ENCODE measurements at regions not wholly inside any gene's neighbourhood (a gene's known extent, or its start where the extent isn't known, plus 50 kb on each side); places are given as distances from the start of the nearest gene placed in this dataset.

DNA sequence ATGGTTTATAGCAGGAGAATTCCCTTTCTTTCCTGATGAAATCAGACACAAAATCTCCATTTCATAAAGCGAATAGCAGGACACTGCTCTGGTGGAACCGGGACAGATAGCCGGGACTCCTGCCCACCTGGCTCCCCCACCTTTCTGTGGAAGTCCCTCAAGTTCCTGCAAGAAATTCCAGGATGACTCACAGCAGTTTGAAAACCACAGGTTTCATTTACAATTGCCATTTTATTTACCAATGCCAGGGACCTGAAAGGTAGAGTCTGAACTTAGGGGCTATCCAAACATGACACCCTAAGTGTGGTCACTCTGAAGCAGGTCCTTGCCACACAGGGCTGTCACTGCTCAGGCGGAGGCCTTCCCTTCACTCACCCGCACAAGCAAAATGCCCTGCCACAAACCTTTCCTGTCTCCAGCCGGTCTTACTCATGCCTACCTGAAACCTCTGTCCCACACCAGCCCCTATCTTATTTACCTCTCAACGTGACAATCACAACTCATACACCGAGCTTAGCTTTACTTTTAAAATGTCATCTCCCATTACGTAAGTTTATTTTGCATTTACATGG is 63.3 kb upstream of the TAF1L start:
- no peaks in the 10 kb centered on the region for H3K36me3 ChIP-seq (ENCODE audit: insufficient read depth, low read length)
- no peak overlapping the region for H2AFZ ChIP-seq (ENCODE audit: low read length, unreplicated experiment)
- H3K27ac ChIP-seq (ENCODE audit: low read depth, low read length) = no peak overlapping the region
- peaks cover 6% of the 10 kb centered on the region; the same call in 1 of the 2 replicates for H3K27me3 ChIP-seq (ENCODE audit: insufficient read depth, low read length)
- no peaks in the 10 kb centered on the region for H3K79me2 ChIP-seq (ENCODE audit: control insufficient read depth, insufficient read depth, low read length, unreplicated experiment)
- H3K4me1 ChIP-seq (ENCODE audit: control insufficient read depth, insufficient read depth, low read length, unreplicated experiment) = no peaks in the 10 kb centered on the region
- no peak overlapping the region for H3K4me3 ChIP-seq (ENCODE audit: low read depth, low read length)

DNA sequence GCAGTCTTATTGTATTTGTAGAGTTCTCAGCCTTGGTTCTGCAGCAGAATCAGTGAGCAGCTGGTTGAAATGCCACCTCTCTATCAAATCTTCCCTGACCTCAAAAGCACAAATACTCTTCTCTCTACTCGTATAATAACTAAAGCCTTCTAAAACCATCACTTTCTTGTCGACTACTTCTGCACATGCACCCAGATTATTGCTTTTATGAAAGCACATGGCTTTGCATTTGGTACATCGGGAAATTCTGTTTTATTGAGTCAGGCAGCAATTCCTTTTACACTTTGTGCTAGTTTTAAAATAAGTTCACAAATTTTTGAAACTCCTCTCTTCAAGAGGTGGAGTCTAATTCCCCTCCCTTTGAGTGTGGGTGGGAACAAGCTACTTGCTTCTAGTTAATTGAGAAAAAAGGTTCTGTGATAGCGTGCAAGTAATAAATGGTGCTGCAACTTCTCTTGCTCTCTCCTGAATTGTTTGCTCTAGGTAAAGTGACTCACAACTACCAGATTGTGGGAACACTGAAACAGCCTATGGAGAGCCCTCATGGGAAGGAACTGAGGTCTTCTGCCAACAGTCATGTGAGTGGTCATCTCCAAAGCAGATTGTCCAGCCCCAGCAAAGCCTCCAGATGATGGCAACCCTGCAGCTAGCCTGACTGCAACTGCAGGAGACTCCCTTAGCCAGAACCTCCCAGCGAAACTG is 66.0 kb upstream of the TAF1L start:
- no peaks in the 10 kb centered on the region for H3K79me2 ChIP-seq (ENCODE audit: control insufficient read depth, insufficient read depth, low read length, unreplicated experiment)
- H3K27ac ChIP-seq (ENCODE audit: low read depth, low read length) = no peak overlapping the region
- H3K27me3 ChIP-seq (ENCODE audit: insufficient read depth, low read length) = peaks cover 6% of the 10 kb centered on the region; the same call in 1 of the 2 replicates
- H2AFZ ChIP-seq (ENCODE audit: low read length, unreplicated experiment) = no peak overlapping the region
- no peaks in the 10 kb centered on the region for H3K36me3 ChIP-seq (ENCODE audit: insufficient read depth, low read length)
- no peak overlapping the region for H3K4me3 ChIP-seq (ENCODE audit: low read depth, low read length)
- peaks cover 8% of the 10 kb centered on the region for H3K4me1 ChIP-seq (ENCODE audit: control insufficient read depth, insufficient read depth, low read length, unreplicated experiment)

DNA sequence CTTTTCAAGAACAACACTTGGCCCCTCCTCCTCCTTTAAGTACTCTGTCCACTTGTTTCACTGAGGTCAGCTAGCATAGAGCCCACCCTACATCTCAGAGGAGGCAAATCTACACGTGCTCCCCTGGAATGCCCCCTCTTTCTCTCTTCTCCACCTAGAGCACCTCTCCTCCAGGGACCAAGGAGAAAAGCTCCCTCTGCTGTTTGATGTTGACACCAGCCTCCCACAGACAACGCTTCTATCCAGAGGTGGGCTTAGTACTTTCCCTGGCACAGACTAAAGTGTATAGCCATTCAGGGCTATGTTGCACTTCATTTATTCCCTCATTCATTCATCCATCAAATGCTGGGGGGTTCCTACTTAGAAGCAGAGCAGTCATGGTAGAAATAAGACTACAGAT is 68.2 kb upstream of the TAF1L start:
- Histone ChIP-seq H3K4me3 (ENCODE audit: low read depth, low read length) (no peak overlapping the region), H3K4me1 (ENCODE audit: control insufficient read depth, insufficient read depth, low read length, unreplicated experiment) (peaks cover 8% of the 10 kb centered on the region), H2AFZ (ENCODE audit: low read length, unreplicated experiment) (no peak overlapping the region), H3K79me2 (ENCODE audit: control insufficient read depth, insufficient read depth, low read length, unreplicated experiment) (no peaks in the 10 kb centered on the region), H3K27ac (ENCODE audit: low read depth, low read length) (no peak overlapping the region), H3K36me3 (ENCODE audit: insufficient read depth, low read length) (no peaks in the 10 kb centered on the region), H3K27me3 (ENCODE audit: insufficient read depth, low read length) (no peaks in the 10 kb centered on the region; the same call in 1 of the 2 replicates)

DNA sequence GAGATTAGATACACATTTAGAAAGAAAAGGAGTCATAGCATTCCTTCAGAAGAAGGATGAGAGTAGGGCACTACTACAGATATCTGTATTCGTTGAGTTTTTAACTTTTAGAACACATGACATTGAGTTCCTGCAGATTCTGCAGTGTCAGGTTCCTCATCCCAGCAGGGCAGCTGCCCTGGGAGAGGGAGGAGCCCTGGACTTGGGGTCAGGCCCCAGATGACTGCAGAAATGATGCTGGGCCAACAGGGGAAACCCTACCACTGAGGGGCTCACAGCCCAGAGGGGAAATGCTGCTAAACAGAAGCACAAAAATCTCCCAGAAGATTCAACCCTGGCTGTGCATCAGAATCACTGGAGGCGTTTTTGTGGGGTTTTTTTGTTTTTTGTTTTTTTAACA is 68.9 kb upstream of the TAF1L start:
- no peaks in the 10 kb centered on the region for H3K36me3 ChIP-seq (ENCODE audit: insufficient read depth, low read length)
- H2AFZ ChIP-seq (ENCODE audit: low read length, unreplicated experiment) = no peak overlapping the region
- H3K27me3 ChIP-seq (ENCODE audit: insufficient read depth, low read length) = no peaks in the 10 kb centered on the region; the same call in 1 of the 2 replicates
- no peak overlapping the region for H3K4me3 ChIP-seq (ENCODE audit: low read depth, low read length)
- H3K79me2 ChIP-seq (ENCODE audit: control insufficient read depth, insufficient read depth, low read length, unreplicated experiment) = no peaks in the 10 kb centered on the region
- H3K4me1 ChIP-seq (ENCODE audit: control insufficient read depth, insufficient read depth, low read length, unreplicated experiment) = peaks cover 8% of the 10 kb centered on the region
- peak overlapping the region; percentile 52; the same call in 1 of the 2 replicates for H3K27ac ChIP-seq (ENCODE audit: low read depth, low read length)

DNA sequence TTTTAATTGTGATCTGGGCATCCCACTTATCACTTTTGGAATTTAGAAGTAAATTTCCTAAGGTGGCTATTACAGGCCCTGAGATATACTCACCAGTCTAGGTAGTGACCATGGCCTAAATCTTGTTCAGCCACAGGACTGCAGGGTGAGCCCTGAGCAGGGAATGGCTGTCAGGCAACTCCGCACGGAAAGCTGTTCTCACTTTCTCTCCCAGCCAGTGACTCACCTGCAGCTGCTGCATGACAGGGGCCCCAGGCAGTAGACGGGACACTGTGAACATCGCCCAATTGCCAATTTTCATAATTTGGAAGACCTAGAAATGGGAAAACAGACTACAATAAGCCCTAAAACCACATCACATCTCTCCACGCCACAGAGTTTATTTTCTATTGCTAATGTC is 69.6 kb upstream of the TAF1L start:
- peaks cover 8% of the 10 kb centered on the region for H3K4me1 ChIP-seq (ENCODE audit: control insufficient read depth, insufficient read depth, low read length, unreplicated experiment)
- no peak overlapping the region for H2AFZ ChIP-seq (ENCODE audit: low read length, unreplicated experiment)
- no peak overlapping the region for H3K4me3 ChIP-seq (ENCODE audit: low read depth, low read length)
- peak overlapping the region; percentile 52 for H3K27ac ChIP-seq (ENCODE audit: low read depth, low read length)
- H3K79me2 ChIP-seq (ENCODE audit: control insufficient read depth, insufficient read depth, low read length, unreplicated experiment) = no peaks in the 10 kb centered on the region
- H3K27me3 ChIP-seq (ENCODE audit: insufficient read depth, low read length) = no peaks in the 10 kb centered on the region
- no peaks in the 10 kb centered on the region for H3K36me3 ChIP-seq (ENCODE audit: insufficient read depth, low read length)

DNA sequence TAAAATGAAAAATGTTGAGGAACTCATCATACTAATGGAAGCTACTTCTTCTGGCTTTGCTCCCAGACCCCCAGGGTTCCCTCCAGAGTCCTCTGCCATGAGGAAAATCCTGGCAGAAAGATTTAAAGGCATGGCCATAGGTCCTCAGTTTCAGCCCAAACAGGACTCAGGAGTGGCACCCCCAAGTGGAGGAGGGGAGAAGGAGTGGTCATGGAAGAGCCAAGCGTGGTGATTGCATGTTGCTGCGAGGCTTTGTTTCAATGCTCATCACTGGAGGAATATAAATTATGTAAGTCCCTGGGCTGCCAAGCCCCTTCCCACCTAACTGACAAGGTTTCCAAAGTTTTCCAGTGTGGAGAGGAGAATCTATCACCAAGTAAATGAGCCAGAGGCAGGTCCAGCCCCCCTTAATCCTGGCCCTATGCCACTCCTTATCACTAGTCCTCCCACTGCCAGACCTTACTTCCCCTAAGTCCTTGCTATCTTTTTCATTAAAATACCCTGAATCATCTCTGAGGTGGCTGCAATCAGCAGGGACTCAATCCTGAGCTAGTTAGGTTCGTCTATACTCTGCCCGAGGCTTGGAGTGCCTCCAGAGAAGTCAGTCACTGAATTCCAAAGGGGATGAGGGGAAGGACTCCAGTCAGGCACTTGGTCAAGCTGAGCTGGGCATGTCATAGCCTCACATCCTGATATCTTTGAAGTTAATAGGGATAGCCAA is 70.7 kb upstream of the TAF1L start:
- peak overlapping the region; percentile 52 for H3K27ac ChIP-seq (ENCODE audit: low read depth, low read length)
- peaks cover 8% of the 10 kb centered on the region for H3K4me1 ChIP-seq (ENCODE audit: control insufficient read depth, insufficient read depth, low read length, unreplicated experiment)
- no peaks in the 10 kb centered on the region for H3K79me2 ChIP-seq (ENCODE audit: control insufficient read depth, insufficient read depth, low read length, unreplicated experiment)
- H3K4me3 ChIP-seq (ENCODE audit: low read depth, low read length) = no peak overlapping the region
- H3K36me3 ChIP-seq (ENCODE audit: insufficient read depth, low read length) = no peaks in the 10 kb centered on the region
- no peak overlapping the region for H2AFZ ChIP-seq (ENCODE audit: low read length, unreplicated experiment)
- H3K27me3 ChIP-seq (ENCODE audit: insufficient read depth, low read length) = no peaks in the 10 kb centered on the region

DNA sequence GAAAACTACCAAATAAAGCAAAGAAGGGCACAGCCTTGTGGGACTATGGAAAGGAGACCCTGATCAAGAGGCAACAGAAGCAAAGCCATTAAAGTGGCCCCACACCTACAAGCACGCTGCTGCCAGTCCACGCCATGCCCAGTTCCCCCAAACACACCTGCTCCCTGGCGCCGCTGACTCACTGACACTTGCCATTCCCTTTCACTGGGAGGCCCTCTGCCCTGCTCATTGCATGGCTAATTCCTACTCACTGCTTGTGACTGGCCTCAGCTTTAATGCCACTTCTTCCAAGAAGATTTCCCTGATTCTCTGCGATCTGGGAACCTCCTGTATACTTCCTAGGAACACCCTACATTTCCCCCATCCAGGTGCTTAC is 71.2 kb upstream of the TAF1L start:
- H3K36me3 ChIP-seq (ENCODE audit: insufficient read depth, low read length) = no peaks in the 10 kb centered on the region
- no peaks in the 10 kb centered on the region for H3K27me3 ChIP-seq (ENCODE audit: insufficient read depth, low read length)
- no peaks in the 10 kb centered on the region for H3K79me2 ChIP-seq (ENCODE audit: control insufficient read depth, insufficient read depth, low read length, unreplicated experiment)
- peak overlapping the region; percentile 52 for H3K27ac ChIP-seq (ENCODE audit: low read depth, low read length)
- H2AFZ ChIP-seq (ENCODE audit: low read length, unreplicated experiment) = no peak overlapping the region
- H3K4me1 ChIP-seq (ENCODE audit: control insufficient read depth, insufficient read depth, low read length, unreplicated experiment) = peaks cover 8% of the 10 kb centered on the region
- no peak overlapping the region for H3K4me3 ChIP-seq (ENCODE audit: low read depth, low read length)

DNA sequence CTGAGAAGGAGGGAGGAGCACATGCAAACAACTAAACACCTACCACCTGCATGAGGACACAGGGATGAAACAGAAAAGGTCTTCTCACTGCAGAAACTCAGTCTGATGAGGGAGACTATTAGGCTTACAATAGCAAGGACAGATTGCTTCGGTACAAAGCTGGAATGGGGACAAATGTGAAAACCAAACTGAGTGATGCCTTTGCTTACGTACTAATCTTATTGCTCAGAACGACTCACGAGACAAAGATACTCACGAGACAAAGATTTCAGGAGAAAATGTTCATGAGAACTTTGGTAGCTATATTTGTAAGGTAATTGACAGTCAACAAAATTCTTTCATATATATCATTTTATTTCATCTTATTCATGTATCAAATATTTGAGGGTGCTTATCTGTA is 71.9 kb upstream of the TAF1L start:
- Histone ChIP-seq H3K4me3 (ENCODE audit: low read depth, low read length) (no peak overlapping the region), H2AFZ (ENCODE audit: low read length, unreplicated experiment) (no peak overlapping the region), H3K36me3 (ENCODE audit: insufficient read depth, low read length) (no peaks in the 10 kb centered on the region), H3K27me3 (ENCODE audit: insufficient read depth, low read length) (no peaks in the 10 kb centered on the region), H3K4me1 (ENCODE audit: control insufficient read depth, insufficient read depth, low read length, unreplicated experiment) (peaks cover 8% of the 10 kb centered on the region), H3K27ac (ENCODE audit: low read depth, low read length) (peak overlapping the region; percentile 52; the same call in 1 of the 2 replicates), H3K79me2 (ENCODE audit: control insufficient read depth, insufficient read depth, low read length, unreplicated experiment) (no peaks in the 10 kb centered on the region)

DNA sequence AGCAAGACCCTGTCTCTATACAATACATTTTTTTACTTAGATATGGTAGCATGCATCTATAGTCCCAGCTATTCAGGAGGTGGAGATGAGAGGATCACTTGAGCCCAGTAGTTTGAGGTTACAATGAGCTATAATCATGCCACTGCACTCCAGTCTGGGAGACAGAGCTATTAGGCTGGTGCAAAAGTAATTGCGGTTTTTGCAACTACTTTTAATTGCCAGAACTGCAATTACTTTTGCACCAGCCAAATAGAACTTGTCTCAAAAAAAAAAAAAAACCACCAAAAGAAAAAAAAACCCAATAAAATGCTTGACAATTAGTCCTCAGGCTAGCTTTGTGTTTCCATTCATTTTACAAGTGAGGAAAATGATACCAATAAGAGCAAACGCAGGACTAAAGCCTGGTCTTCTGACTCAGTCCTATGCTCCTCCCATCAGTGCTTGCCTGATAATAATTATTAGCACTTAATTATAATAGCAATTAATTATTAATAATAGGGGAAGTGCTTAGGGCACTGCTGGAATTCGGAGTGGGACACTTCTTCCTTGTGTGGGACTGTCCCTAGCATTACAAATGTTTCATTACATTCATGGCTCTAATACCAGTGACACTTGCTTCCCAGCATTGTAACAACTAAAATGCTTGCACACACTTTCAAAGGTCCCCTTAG is 73.1 kb upstream of the TAF1L start:
- no peaks in the 10 kb centered on the region for H3K36me3 ChIP-seq (ENCODE audit: insufficient read depth, low read length)
- H3K79me2 ChIP-seq (ENCODE audit: control insufficient read depth, insufficient read depth, low read length, unreplicated experiment) = no peaks in the 10 kb centered on the region
- no peaks in the 10 kb centered on the region for H3K27me3 ChIP-seq (ENCODE audit: insufficient read depth, low read length)
- H3K4me3 ChIP-seq (ENCODE audit: low read depth, low read length) = no peak overlapping the region
- H3K27ac ChIP-seq (ENCODE audit: low read depth, low read length) = no peak overlapping the region
- no peak overlapping the region for H2AFZ ChIP-seq (ENCODE audit: low read length, unreplicated experiment)
- peaks cover 8% of the 10 kb centered on the region for H3K4me1 ChIP-seq (ENCODE audit: control insufficient read depth, insufficient read depth, low read length, unreplicated experiment)

DNA sequence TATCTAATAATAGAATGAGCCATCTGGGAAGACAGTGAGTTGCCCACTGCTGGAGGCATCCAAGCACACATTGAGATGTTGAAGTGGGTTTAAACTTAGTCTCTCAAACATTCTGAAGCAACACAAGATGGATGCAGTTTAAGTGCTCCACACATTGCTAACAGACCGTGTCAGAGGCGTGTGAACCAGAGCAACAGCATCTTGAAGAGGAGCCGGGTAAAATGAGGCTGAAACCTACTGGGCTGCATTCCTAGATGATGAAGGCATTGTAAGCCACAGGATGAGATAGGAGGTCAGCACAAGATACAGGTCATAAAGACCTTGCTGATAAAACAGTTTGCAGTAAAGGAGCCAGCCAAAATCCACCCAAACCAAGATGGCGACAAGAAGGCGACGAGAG is 73.5 kb upstream of the TMEM215 start:
- Histone ChIP-seq H3K27me3 (ENCODE audit: insufficient read depth, low read length) (no peaks in the 10 kb centered on the region), H3K27ac (ENCODE audit: low read depth, low read length) (no peak overlapping the region), H2AFZ (ENCODE audit: low read length, unreplicated experiment) (no peak overlapping the region), H3K4me1 (ENCODE audit: control insufficient read depth, insufficient read depth, low read length, unreplicated experiment) (peaks cover 5% of the 10 kb centered on the region), H3K4me3 (ENCODE audit: low read depth, low read length) (no peak overlapping the region), H3K36me3 (ENCODE audit: insufficient read depth, low read length) (no peaks in the 10 kb centered on the region), H3K79me2 (ENCODE audit: control insufficient read depth, insufficient read depth, low read length, unreplicated experiment) (no peaks in the 10 kb centered on the region)

Data from ACC112 (cell line).